SK-N-MC (cell line): ENCODE measurements at regions not wholly inside any gene's neighbourhood (a gene's known extent, or its start where the extent isn't known, plus 50 kb on each side); places are given as distances from the start of the nearest gene placed in this dataset.

Experiments
- EZH2 ChIP-seq: fragments of 200-600 bp; sonication (generic); IDR thresholded peaks from one replicate; pipeline ENCODE4 v1.6.1; 2017; ENCODE audit warnings: antibody characterized with exemption
- POLR2AphosphoS5 ChIP-seq: IDR thresholded peaks from 2 replicates; pipeline ENCODE4 v1.6.1; 2012; ENCODE audit warnings: mild to moderate bottlenecking, low read depth, low read length, borderline replicate concordance

GRCh38 chr7:24404315-24404714 lies 120.3 kb downstream of the NPY start:
- TF ChIP-seq EZH2 (no peak), POLR2AphosphoS5 (no peak)
